Activated CD4-positive, alpha-beta T cell treated with anti-CD3 and anti-CD28 coated beads for 4 hours (primary cell): ENCODE measurements at regions not wholly inside any gene's neighbourhood (a gene's known extent, or its start where the extent isn't known, plus 50 kb on each side); places are given as distances from the start of the nearest gene placed in this dataset.
"Not testable (repeated sequence)": the region's sequence is repeated elsewhere in the genome, so short reads cannot be mapped to it uniquely, and the experiment has no call there.

Experiments
- DNase-seq, 2 donors: peaks; one replicate each; pipeline ENCODE4 v3.0.0-alpha.2; 2020

DNA sequence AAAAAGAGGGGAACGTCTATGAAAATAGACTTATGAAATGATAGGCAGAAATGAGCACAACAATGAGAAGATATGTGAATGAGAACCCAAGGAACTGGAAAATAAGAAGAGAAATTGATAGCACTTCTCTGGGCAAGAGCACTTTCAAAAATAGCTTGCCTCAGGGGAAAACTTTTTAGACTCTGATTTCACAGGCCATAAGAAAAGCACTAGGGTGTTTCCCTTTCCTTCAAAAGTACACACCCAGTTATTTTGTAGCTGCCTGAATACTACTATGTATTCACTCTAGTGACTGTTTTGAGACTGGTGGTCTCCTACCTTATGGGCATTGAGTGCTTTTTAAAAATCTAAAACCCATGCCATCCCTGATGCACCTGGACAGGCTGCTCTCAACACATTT is 172.3 kb upstream of the SOX6 start:
- no peak for DNase-seq

DNA sequence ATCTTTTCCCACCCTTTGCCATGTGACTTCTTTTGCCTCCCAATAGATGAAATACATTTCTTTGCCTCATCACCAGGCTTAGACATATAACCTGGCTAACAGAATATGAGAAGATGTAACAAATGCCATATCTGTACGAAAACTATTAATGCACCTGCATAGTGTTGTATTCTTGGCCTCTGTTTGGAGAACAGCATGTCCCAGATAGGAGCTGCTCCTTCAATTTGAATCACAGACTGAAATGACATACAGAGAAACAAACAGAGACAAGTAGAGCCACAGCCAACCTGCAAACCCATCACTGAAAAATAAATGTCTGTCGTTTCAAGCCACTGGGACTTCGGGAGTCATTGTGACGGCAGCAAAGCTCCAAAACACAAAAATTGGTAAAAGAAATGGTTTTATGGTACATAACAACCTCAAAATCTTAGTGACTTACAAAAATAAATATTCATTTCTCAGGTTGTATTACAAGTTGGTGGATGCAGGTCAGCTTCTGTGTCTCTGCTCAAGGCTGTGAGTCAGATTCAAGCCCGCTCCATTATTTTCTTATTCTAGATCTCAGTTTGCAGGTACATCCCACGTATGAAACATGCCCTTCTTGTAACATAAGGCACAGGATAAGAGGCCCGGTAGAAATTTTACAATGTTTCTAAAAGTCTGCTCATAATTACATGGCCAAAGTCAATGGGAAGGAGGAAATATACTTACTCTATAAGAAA is 171.3 kb upstream of the SOX6 start:
- no peak for DNase-seq

DNA sequence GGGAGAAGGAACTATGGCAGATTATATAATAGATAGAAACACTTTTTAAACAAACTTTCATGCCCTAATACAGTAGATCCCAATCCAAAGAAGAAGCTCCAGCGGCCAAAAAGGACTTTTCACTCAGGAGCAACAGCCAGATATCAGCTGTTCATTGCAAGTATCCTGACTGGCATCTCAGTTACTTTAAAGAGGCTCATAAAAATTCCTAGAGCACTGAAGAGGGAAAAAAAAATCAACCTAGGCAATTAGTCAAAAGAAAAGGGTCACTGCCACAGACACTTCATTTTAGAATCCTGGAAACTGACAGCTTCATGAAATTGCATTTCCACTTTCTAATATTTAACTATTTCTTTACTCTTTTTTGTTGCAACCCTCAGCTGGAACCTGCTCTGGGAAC is 170.6 kb upstream of the SOX6 start:
- no peak for DNase-seq

DNA sequence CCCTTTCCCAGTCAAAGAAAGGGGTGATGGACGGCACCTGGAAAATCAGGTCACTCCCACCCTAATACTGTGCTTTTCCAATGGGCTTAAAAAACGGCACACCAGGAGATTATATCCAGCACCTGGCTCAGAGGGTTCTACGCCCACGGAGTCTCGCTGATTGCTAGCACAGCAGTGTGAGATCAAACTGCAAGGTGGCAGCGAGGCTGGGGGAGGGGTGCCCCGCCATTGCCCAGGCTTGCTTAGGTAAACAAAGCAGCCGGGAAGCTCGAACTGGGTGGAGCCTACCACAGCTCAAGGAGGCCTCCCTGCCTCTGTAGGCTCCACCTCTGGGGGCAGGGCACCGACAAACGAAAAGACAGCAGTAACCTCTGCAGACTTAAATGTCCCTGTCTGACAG is 164.4 kb upstream of the SOX6 start:
- not testable (repeated sequence) for DNase-seq

DNA sequence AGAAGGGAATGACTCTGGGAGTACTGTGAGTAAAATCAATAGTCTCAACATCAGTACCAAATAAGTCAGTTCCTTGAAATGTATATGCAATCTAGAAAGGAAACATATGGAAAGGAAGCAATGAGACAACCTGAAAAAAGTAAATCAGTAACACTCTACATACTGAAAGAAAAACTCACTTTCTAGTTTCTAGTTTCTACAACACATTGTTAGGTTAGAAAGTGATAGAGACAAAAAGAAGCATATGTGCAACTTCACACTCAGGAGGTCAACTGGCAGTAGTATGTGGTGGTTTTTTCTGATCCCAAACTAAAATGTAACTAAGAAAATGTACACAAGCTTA is 156.5 kb upstream of the SOX6 start:
- DNase-seq: no peak

DNA sequence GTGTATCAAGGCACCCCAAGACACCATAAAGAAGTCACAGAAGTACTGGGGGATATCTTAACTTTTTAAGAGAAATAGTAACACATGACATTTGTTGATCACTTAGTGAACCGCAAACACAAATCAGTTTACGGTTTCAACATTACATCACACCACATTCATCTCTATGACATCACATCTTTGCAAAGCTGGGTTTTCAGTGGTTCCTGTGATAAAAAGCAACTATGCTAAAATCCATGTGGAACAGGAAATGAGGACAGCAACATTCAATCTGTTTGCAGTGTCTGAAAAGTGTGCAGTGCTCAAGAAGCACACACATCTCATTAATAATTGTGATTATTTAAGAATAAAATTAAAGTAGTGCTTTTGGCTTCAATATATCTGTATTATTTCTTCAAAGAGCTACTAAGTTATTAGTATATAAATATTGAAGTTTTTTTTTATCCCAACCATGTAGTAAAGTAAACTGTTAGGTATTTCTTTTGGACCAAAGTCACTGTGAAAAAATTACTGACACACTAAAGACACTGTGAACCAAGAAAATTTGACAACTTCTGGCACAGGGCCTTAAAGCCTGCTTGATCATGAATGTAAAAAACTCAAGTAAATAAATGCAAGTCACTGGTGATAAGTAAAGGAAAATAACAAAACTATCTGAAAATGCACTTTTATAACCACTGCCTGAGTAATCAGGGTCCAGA is 156.0 kb upstream of the SOX6 start:
- no peak for DNase-seq

DNA sequence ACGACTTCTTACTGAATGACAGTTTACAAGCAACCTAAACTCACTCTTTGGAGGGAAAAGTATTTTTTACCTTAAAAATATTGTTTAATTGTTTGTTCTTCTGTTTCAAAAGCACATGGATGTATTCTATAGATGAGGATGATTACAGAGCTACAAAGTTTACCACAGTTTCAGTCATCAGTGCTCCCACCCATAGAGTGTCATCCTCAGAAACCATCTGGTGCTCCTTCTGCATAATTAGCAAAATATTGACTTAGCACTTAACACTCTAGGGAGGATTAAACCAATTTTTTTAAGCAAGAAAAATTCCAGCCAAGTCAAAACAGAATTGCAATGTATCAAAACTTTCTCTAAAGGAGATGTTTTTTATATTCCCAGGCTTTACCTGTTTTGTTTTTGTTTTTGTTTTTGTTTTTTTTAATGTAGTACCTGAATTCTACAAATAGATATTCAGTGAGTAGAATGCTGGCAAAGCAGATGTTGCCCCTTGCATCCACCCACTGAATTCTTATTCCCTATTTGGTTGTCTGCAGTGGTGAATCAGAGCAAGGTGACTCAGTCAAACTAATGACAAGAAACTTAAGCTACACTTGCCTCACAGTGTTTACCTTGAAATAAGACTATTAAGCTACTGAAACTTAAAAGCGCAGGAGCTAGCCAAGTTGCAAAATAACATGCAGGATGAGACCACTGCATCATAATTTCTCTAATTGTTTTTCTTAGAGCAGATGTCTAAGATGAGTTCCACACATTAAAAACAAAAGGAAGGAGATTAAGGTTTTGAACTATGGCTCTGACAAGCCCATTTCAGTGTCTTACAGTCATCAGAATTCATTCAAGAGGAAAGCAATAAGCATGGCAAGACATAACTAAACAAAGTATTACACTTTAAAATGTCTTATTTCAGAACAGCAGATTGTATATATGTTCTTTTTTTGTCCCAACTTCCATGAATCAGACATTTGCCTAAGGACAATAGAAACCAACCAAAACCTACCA is 155.1 kb upstream of the SOX6 start:
- no peak for DNase-seq

DNA sequence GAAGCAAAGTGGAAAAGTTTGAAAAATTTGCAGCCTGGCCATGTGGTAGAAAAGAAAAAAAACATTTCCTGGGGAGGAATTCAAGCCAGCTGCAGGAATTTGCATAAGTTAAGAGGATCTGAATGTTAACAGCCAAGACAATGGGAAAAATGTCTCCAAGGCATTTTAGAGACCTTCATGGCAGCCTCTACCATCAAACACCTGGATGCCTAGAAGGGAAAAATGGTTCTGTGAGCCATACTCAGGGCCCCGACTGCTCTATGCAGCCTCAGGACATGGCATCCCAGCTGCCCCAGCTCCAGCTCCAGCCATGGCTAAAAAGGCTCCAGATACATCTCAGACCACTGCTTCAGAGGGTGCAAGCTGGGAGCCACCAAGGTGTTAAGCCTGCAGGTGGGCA is 149.1 kb upstream of the SOX6 start:
- DNase-seq: no peak

DNA sequence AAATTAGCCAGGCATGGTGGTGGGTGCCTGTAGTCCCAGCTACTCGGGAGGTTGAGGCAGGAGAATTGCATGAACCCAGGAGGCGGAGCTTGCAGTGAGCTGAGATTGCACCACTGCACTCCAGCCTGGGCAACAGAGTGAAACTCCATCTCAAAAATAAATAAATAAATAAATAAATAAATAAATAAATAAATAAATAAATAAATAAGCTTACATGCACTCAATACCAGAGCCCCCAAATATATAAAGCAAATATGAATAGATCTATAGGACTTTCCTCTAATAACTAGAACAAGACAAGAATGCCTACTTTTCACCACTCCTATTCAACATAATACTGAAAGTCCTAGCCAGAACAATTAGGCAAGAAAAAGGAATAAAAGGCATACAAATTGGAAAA is 147.5 kb upstream of the SOX6 start:
- not testable (repeated sequence) for DNase-seq

DNA sequence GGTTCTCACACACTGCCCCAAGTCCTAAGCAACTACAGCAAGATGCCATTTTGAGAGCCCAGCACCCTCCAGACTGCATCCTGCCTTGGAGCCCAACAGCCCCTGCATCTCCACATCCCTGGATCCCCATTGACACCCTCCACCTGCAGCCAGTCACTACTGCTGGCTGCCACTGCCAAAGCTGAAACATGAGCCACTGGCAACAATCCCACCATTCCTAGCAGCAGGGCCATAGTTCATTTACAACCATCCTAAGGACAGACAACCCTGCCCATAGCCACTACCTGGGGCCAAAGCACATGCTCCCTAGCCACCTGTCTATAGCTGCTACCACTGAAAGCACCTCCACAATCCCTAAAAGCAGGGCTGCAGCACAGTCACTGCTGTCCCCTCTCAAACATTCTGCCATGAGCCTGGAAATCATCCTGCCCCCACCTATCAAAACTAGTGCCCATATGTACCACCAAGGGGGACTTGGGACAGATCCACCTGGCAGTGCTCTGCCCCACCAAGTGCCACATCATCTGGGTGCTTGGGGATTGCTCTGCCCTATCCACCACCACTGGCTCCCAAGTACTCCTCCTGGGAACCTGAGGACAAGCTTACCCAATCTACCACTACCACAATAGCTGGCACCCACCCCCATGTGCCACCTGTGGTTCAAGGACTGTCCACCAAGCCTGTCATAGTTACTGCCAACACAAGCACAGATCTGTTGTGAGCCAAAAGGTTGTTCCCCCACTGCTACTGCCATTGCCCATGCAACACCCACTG is 138.8 kb upstream of the SOX6 start:
- no peak for DNase-seq

DNA sequence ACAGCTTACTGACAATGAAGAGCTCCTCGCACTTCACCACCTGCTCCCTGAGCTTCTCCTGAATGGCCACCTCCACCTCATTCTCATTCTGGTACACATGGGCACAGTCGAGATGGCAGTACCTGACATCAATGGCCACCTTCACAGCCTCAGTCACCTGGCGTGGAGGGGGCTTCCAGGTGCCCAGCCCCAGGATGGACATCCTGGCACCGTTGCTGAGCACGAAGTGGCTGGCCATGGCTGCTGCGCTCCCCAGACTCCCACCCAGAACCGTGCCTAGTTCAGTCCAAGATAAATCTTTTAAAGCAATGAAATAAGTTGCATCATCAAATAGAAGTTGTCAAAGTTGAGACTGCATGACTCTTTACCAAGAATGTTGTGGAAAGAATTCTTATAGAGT is 128.1 kb upstream of the SOX6 start:
- no peak for DNase-seq

DNA sequence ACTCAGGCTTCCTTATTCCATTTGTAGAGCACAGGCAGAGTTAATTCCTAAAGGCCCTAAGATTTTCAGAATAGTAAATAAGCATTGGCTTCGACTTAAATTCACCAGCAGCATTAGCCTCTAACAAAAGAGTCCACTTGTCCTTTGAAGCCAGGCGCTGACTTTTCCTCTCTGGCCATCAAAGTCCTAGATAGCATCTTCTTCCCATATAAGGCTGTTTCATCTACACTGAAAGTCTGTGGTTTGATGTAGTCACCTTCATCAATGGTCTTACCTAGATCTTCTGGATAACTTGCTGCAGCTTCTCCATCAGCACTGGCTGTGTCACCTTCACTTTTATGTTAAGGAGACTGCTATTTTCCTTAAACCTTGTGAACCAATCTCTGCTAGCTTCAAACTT is 118.3 kb upstream of the SOX6 start:
- no peak for DNase-seq

DNA sequence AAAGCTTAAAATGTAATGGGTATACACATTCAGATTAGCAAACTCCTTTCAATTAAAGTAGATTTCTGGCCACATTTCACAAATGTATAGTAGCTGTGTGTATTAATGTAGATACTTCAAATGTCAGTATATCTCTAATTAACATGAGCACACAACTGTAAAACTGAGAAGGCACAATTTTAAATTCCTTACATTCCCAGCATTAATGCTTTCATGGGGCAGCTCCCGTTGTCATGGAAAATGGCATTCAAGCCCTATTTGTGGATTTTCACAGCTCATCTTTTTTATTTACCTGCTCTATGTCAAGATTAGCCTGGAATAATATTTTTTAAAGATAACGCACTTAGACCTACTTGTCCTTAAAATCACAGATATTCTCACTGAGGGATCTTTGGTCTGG is 113.6 kb upstream of the SOX6 start:
- DNase-seq: no peak

DNA sequence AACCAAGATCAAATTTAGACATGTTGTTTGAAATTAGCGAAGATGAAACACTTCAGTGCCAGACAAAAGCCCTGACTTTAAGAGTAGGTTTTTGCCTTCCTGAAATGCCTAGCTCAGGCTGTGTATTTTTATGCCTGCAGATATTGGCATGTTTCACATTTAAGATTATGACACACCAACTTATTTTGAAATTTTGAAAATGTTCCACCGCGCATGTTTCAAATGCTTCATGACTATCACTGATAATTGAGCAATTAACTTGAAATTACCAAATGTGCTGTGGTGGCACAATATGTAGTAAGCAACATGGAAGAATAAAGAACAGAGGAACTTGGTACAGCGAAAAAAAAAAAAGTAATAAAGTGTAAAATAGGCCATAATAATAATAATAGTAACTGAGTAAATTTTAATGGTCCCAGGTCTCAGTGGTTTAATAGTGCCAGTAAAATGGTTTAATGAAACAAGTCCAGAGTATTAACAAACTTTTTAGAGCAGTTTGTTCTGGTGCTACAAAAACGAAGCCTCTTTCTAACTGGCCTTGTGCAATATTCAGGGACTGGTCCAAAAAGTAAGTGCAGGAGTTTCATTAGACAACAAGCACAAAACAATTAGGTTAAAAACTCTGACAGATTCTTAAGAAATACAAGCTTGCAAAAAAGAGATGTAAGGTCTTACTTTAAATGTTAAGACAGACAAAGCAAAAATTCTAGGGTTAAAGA is 112.5 kb upstream of the SOX6 start:
- DNase-seq: no peak

DNA sequence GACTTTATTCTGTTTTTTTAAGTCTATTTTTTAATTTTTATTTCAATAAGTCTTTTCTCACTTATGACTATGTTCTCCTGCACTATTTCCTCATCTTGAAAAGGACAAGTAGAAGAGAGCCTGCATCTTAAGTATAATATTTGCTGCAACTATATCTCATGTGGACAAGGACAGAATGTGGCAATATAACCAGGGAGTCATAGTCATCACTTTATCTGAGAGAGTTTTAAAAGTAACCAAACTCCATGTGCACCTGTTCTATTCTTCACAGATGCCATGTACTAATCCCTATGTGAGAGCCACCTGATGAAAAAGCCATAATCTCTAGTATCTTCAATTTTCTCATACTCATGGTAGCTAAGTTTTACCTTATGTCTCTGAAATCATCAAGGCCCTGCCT is 104.2 kb upstream of the SOX6 start:
- no peak for DNase-seq

DNA sequence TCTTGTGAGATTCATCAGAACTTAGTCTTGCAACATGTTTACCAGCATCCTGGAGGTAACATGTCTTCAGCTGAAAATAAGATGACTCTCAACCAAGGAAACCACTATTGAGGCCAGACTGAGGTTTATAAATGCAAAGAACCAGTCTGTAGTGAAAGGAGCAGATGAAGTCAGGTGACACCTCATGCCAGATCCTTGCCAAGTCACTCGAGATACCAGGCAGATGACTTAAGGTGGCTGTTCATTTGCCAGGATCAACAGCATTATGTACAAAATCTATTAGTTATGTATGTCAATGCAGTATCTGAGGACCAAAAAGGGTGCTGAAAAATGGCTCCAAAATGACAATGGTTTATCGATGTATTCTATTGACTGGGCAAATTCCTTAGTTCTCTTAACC is 100.0 kb upstream of the SOX6 start:
- DNase-seq: no peak

DNA sequence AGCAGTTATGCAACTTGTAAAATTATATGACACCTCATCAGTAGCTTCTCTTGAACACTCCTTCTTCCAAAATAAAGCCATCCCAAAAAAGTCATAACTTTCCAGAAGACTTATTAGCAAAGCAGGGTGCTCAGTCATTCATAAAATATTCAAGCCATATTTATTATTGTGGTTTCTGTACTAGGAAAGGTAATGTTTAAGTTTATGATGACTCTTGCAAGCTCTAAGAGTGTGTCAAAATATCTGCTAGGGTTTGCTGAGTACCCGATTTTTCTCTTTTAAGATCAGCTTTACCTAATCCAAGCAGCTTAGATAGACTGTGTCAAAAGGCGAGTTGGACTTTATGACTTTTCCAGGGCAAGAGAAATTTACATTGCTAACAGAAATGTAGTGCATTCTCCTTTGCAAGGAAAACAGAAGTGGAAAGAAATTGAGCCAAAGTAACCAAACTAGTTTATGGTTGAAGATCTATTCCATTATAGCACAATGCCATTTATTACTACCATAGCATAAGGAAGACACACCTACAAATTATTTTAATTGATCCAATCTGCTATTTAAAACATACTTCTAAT is 98.0 kb upstream of the SOX6 start:
- no peak for DNase-seq

DNA sequence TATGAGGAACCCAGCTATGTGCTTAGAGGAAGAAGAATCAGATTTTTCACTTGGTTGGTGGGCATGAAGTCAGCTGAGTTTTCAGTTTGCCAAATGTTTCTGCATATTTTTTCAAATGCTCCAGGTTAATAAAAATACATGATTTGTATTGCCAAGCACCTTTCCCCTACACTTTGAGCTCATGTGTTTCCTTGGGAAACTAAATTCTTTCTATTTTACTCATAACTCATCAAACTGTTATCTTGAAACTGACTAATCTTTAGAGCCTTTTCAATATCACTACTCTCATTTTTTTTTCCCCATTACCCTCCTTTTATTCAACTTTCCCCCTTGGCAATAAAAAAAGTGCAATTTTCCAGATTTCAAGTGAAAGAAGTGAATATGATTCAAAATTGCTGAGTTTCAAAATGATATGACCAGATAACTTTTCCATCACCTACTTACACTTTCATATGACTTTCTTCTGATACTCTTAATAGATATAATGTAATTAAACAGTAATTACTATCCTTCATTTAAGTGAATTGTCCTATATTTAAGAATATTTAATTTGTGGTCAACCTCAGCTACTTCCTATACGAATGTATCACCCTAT is 91.9 kb upstream of the SOX6 start:
- DNase-seq: no peak

DNA sequence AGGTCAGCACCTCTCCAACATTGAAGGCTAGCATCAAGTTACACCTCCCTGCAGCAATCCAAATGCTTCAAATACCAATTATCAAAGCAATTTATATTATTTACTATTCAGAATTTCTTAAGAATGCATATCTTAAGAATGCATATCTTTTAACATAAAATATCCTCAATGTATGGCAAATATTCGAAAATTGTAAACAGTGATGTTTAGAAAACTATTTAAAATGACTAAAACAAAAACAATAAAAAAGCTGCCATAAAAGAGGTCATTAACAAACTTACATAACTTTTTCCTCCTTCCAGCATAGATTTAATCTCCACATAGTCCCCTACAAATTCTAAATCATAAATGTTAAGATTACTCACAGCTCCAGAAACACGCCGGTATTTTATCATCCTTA is 85.1 kb upstream of the SOX6 start:
- no peak for DNase-seq

DNA sequence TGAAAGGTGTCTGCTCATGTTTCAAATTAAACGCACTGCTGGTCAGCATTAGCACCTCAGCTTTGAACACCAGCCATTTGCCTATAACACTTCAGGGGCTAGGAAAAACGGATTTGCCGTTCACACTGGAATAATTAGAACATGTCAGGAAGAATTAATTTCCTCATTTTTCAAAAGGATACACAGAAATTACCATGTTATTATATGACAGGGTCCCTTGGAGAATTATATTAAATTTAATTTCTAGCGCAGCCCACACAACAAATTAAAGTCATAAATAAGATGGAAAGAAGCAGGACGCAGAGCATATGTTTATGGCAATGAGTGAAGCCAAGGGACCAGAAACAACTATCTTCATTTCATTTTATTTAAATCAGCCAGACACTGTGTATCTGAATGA is 83.8 kb upstream of the SOX6 start:
- no peak for DNase-seq

DNA sequence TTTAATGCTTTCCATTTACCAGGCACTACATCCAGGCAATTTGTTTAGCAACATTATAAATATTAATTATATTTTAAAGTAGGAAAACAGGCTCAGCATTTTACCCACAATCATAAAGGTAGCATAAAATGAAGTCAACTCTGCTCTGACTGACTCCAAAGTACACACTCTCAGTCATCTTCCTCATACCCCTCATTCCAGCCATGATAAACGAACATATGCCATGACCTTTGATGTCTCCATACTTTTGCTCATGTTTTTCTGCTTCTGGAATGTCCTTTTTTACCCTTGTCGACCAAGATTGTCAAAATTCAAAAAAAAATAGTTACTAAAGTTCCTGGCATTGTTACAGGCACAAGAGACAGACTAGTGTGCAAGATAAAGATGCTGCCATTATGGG is 77.7 kb upstream of the SOX6 start:
- DNase-seq: no peak

DNA sequence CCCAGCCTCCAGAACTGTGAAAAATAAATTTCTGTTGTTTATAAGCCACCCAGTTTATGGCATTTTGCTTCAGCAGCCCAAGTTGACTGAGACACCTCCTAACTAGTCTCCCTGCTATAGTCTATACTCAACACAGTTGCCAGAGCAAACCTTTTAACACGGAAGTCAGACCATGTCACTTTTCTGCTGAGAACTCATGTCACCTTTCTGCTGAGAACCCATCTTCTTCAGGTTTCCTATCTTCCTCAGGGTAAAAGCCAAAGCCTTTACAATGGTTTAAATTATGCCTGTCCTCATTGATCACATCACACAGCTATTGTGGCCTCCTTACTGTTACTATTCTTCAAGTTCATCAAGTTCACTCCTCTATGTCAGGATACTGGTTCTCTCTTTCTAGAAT is 74.3 kb upstream of the SOX6 start:
- no peak for DNase-seq
